SK-N-SH (cell line): ENCODE measurements at regions not wholly inside any gene's neighbourhood (a gene's known extent, or its start where the extent isn't known, plus 50 kb on each side); places are given as distances from the start of the nearest gene placed in this dataset.

Experiments
- CTCF ChIA-PET: fragments of 300-600, 350-600 bp; formaldehyde crosslinking; extraction: SDS; loops from one replicate; lab custom pipeline; 2021; lab: Yijun Ruan, JAX
- POLR2A ChIA-PET: fragments of 350-600 bp; sonication (Branson Sonifier 250); formaldehyde crosslinking; extraction: SDS; loops from one replicate; lab custom pipeline; 2020; ENCODE audit warnings: antibody characterized with exemption, inconsistent platforms; lab: Yijun Ruan, JAX
- DNase-seq: peaks from one replicate; pipeline ENCODE4 v3.0.0; 2012
- H2AFZ ChIP-seq: fragments of 200-600 bp; sonication (generic); 2 replicates; pipeline ENCODE4 v1.8.1; 2016; ENCODE audit warnings: antibody characterized with exemption, mild to moderate bottlenecking, low read depth
- H3F3A ChIP-seq: fragments of 200-600 bp; sonication (generic); replicated peaks from 2 replicates; pipeline ENCODE3; 2016; ENCODE audit warnings: antibody characterized with exemption, mild to moderate bottlenecking; ENCODE audit not compliant: insufficient read depth
- H3K27ac ChIP-seq, 2 experiments: fragments of 200-500 bp in 1 of 2; fragments of 200-600 bp in 1 of 2; sonication (Bioruptor generic) in 1 of 2; sonication (generic), shearing (Covaris generic) in 1 of 2; 2 replicates each; pipeline versions ENCODE4 v1.5.1 to v1.6.1; 2014 to 2016; ENCODE audit warnings: low read depth in 2 of 2, inconsistent platforms in 1 of 2, low read length in 1 of 2, mild to moderate bottlenecking in 1 of 2, mixed read lengths in 1 of 2
- H3K27me3 ChIP-seq: fragments of 200-600 bp; sonication (generic), shearing (Covaris generic); 2 replicates; pipeline ENCODE4 v1.6.1; 2016; ENCODE audit warnings: mixed run types; ENCODE audit not compliant: insufficient read depth
- H3K36me3 ChIP-seq, 2 experiments: fragments of 200-500 bp in 1 of 2; fragments of 200-600 bp in 1 of 2; sonication (Bioruptor generic) in 1 of 2; sonication (generic) in 1 of 2; replicated peaks in 1 of 2; 2 replicates each; pipeline versions ENCODE3 to v1.5.1; 2014 to 2016; ENCODE audit warnings: low read length in 1 of 2, mild to moderate bottlenecking in 1 of 2; ENCODE audit not compliant: insufficient read depth in 2 of 2, control insufficient read depth in 1 of 2
- H3K4me1 ChIP-seq, 2 experiments: fragments of 200-500 bp in 1 of 2; fragments of 200-600 bp in 1 of 2; sonication (Bioruptor generic) in 1 of 2; sonication (generic), shearing (Covaris generic) in 1 of 2; 2 replicates each; pipeline versions ENCODE4 v1.5.1 to v1.6.1; 2014 to 2016; ENCODE audit warnings: low read depth in 1 of 2, low read length in 1 of 2, mixed run types in 1 of 2; ENCODE audit not compliant: insufficient read depth in 2 of 2, control insufficient read depth in 1 of 2
- H3K4me2 ChIP-seq: fragments of 200-600 bp; sonication (generic), shearing (Covaris generic); 2 replicates; pipeline ENCODE4 v1.6.1; 2017; ENCODE audit warnings: mixed run types
- H3K4me3 ChIP-seq, 2 experiments: fragments of 200-500 bp in 1 of 2; fragments of 200-600 bp in 1 of 2; sonication (Bioruptor generic) in 1 of 2; sonication (generic), shearing (Covaris generic) in 1 of 2; 2 replicates each; pipeline versions ENCODE4 v1.5.1 to v1.8.1; 2014 to 2016; ENCODE audit warnings: low read depth in 2 of 2, inconsistent platforms in 1 of 2, low read length in 1 of 2, mild to moderate bottlenecking in 1 of 2, mixed read lengths in 1 of 2, moderate library complexity in 1 of 2
- H3K79me2 ChIP-seq: fragments of 200-600 bp; sonication (generic); 2 replicates; pipeline ENCODE4 v1.8.1; 2017; ENCODE audit warnings: mild to moderate bottlenecking; ENCODE audit not compliant: insufficient read depth
- H3K9ac ChIP-seq: fragments of 200-600 bp; sonication (generic); 2 replicates; pipeline ENCODE4 v1.6.1; 2017; ENCODE audit warnings: mixed run types
- H3K9me2 ChIP-seq: fragments of 200-600 bp; sonication (generic); 2 replicates; pipeline ENCODE4 v1.6.1; 2017; ENCODE audit warnings: mixed run types
- H3K9me3 ChIP-seq: fragments of 200-600 bp; sonication (generic); 2 replicates; pipeline ENCODE4 v1.6.1; 2017; ENCODE audit warnings: mixed run types, mild to moderate bottlenecking, moderate library complexity
- H4K20me1 ChIP-seq: fragments of 200-600 bp; sonication (generic); 2 replicates; pipeline ENCODE4 v1.6.1; 2017; ENCODE audit warnings: mild to moderate bottlenecking, mixed run types; ENCODE audit not compliant: insufficient read depth
- CHD2 ChIP-seq: fragments of 150-350 bp; IDR thresholded peaks from 2 replicates; pipeline ENCODE4 v1.6.1; 2018; ENCODE audit warnings: low read length; ENCODE audit not compliant: partially characterized antibody
- ELF1 ChIP-seq: IDR thresholded peaks from 2 replicates; pipeline ENCODE4 v1.4.0; 2012
- EZH2phosphoT487 ChIP-seq: fragments of 200-600 bp; sonication (generic); IDR thresholded peaks from 2 replicates; pipeline ENCODE4 v1.6.1; 2017; ENCODE audit warnings: low read depth, mixed run types, mild to moderate bottlenecking, antibody characterized with exemption, moderate library complexity, borderline replicate concordance
- FOXJ3 ChIP-seq: sonication (generic); formaldehyde crosslinking; IDR thresholded peaks from 2 replicates; pipeline ENCODE4 v1.5.1; 2020; ENCODE audit warnings: mild to moderate bottlenecking, missing genetic modification reagents
- GATA2 ChIP-seq: sonication (generic); formaldehyde crosslinking; IDR thresholded peaks from 2 replicates; pipeline ENCODE4 v1.5.0; 2020; ENCODE audit warnings: mild to moderate bottlenecking, missing genetic modification reagents
- NFIC ChIP-seq: IDR thresholded peaks from 2 replicates; pipeline ENCODE4 v1.4.0; 2012; ENCODE audit warnings: borderline replicate concordance
- TAF1 ChIP-seq: IDR thresholded peaks from 2 replicates; pipeline ENCODE4 v1.6.1; 2012; ENCODE audit warnings: low read depth, mild to moderate bottlenecking, low read length, moderate library complexity, borderline replicate concordance
- TCF12 ChIP-seq: IDR thresholded peaks from 2 replicates; pipeline ENCODE4 v1.4.0; 2012
- YY1 ChIP-seq: IDR thresholded peaks from 2 replicates; pipeline ENCODE4 v1.4.0; 2012; ENCODE audit warnings: low read depth, mild to moderate bottlenecking
- WGBS: methylation state at CpG from one replicate; pipeline ENCODE4 v1.1.6; 2017; ENCODE audit warnings: low lambda C conversion rate; 5-methylcytosine and 5-hydroxymethylcytosine counted together
- TF ChIP-seq, protein P1 (sequence below): fragments of 150-350 bp; IDR thresholded peaks from 2 replicates; pipeline ENCODE4 v1.6.1; 2016; ENCODE audit warnings: mild to moderate bottlenecking, low read depth, low read length
- TF ChIP-seq, protein P2 (sequence below): fragments of 200-600 bp; sonication (generic); IDR thresholded peaks from 2 replicates; pipeline ENCODE4 v1.6.1; 2017; ENCODE audit warnings: antibody characterized with exemption, mild to moderate bottlenecking, moderate library complexity

DNA sequence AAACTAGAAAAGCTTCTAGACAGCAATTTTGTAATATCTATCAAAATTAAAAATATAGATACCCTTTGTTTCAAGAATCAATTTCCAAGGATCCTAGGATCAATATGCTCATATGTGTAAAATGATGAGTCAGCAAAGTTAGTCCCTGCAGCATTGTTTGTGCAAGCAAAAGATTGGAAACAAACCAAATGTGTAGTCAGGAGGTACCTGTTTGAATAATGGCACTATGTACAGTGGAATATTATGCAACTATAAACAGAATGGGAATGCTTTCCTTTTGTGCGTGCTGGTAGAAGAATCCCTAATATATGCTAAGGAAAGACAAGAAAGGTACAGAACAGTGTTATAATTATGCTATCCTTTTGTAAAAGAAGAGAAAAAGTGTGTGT, 58.5 kb upstream of the PJA2 start:
- no peaks in the 10 kb centered on the region for H3K27me3 ChIP-seq
- TF ChIP-seq FOXJ3 (no peak), NFIC (no peak), TCF12 (no peak), ELF1 (no peak), CHD2 (no peak), GATA2 (CRISPR knock-in tag) (no peak), YY1 (no peak), TAF1 (no peak)
- TF ChIP-seq, protein P1, sequence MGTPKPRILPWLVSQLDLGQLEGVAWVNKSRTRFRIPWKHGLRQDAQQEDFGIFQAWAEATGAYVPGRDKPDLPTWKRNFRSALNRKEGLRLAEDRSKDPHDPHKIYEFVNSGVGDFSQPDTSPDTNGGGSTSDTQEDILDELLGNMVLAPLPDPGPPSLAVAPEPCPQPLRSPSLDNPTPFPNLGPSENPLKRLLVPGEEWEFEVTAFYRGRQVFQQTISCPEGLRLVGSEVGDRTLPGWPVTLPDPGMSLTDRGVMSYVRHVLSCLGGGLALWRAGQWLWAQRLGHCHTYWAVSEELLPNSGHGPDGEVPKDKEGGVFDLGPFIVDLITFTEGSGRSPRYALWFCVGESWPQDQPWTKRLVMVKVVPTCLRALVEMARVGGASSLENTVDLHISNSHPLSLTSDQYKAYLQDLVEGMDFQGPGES: no peak
- no peaks in the 10 kb centered on the region for H3F3A ChIP-seq
- H3K27ac ChIP-seq: no peak overlapping the region
- H3K9me2 ChIP-seq: 0 out of 2 replicates have a peak, but pooled peaks cover 7% of the 10 kb centered on the region
- no peak overlapping the region for H3K4me2 ChIP-seq
- H4K20me1 ChIP-seq: no peaks in the 10 kb centered on the region
- H3K9me3 ChIP-seq: no peaks in the 10 kb centered on the region
- no peak overlapping the region for H2AFZ ChIP-seq
- ChIA-PET POLR2A (no interaction called here), CTCF (interaction anchor here (0.6 to 2.7 kb wide), 9 partner anchors 10 to 943 kb away, joined by 3 to 18 read pairs (median 3); no protein-coding TSS in a partner anchor)
- 0 out of 4 replicates have a peak, but pooled peaks cover 0 to 3% of the 10 kb centered on the region in 2 experiments for H3K4me1 ChIP-seq
- no peak for DNase-seq
- H3K36me3 ChIP-seq: no peaks in the 10 kb centered on the region
- no peaks in the 10 kb centered on the region for H3K79me2 ChIP-seq
- no peak overlapping the region for H3K4me3 ChIP-seq
- WGBS: 100% methylated on average over 1 of the region's 1 CpG
- H3K9ac ChIP-seq: no peak overlapping the region

DNA sequence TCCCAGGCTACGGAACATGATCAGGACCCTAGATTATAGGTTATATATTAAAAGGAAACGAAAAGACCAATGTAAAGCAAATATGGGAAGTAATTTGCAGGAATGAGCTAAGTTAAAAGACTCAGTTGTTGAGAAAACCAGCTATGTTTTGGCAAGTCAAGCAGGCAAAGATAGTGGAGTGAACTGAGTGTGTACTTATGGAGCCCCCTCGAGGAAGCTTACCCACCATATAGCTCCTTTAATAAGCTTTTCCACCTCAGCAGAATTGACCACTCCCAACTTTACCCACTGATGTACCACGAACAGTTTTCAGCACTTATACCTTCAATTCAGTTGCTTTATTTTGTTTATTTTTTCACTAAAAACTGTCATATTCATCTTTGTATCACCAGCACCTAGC, 57.3 kb upstream of the PJA2 start:
- no peaks in the 10 kb centered on the region for H3K79me2 ChIP-seq
- H3K9me2 ChIP-seq: 0 out of 2 replicates have a peak, but pooled peaks cover 7% of the 10 kb centered on the region
- no peaks in the 10 kb centered on the region for H3K27me3 ChIP-seq
- ChIA-PET CTCF (interaction anchor here (2.7 kb wide), 1 partner anchor 786 kb away, joined by 9 read pairs; no protein-coding TSS in a partner anchor), POLR2A (no interaction called here)
- no peaks in the 10 kb centered on the region for H3K9me3 ChIP-seq
- no peak overlapping the region for H3K4me2 ChIP-seq
- H3K4me3 ChIP-seq: no peak overlapping the region
- H3K9ac ChIP-seq: no peak overlapping the region
- no peak overlapping the region for H3K27ac ChIP-seq
- no peaks in the 10 kb centered on the region for H3F3A ChIP-seq
- H2AFZ ChIP-seq: no peak overlapping the region
- H4K20me1 ChIP-seq: no peaks in the 10 kb centered on the region
- H3K36me3 ChIP-seq: no peaks in the 10 kb centered on the region
- no peak for TF ChIP-seq EZH2phosphoT487
- TF ChIP-seq, protein P2, sequence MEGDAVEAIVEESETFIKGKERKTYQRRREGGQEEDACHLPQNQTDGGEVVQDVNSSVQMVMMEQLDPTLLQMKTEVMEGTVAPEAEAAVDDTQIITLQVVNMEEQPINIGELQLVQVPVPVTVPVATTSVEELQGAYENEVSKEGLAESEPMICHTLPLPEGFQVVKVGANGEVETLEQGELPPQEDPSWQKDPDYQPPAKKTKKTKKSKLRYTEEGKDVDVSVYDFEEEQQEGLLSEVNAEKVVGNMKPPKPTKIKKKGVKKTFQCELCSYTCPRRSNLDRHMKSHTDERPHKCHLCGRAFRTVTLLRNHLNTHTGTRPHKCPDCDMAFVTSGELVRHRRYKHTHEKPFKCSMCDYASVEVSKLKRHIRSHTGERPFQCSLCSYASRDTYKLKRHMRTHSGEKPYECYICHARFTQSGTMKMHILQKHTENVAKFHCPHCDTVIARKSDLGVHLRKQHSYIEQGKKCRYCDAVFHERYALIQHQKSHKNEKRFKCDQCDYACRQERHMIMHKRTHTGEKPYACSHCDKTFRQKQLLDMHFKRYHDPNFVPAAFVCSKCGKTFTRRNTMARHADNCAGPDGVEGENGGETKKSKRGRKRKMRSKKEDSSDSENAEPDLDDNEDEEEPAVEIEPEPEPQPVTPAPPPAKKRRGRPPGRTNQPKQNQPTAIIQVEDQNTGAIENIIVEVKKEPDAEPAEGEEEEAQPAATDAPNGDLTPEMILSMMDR: no peak
- H3K4me1 ChIP-seq: 0 out of 4 replicates have a peak, but pooled peaks cover 0 to 3% of the 10 kb centered on the region in 2 experiments
- DNase-seq: no peak
- 72% methylated on average over 4 of the region's 4 CpGs for WGBS
